NK-92 (cell line): ENCODE measurements at regions not wholly inside any gene's neighbourhood (a gene's known extent, or its start where the extent isn't known, plus 50 kb on each side); places are given as distances from the start of the nearest gene placed in this dataset.

Experiments used
- DNase-seq: peaks from one replicate; lab custom pipeline; 2025; ENCODE audit not compliant: unreplicated experiment; lab: John Stamatoyannopoulos, UW

DNA sequence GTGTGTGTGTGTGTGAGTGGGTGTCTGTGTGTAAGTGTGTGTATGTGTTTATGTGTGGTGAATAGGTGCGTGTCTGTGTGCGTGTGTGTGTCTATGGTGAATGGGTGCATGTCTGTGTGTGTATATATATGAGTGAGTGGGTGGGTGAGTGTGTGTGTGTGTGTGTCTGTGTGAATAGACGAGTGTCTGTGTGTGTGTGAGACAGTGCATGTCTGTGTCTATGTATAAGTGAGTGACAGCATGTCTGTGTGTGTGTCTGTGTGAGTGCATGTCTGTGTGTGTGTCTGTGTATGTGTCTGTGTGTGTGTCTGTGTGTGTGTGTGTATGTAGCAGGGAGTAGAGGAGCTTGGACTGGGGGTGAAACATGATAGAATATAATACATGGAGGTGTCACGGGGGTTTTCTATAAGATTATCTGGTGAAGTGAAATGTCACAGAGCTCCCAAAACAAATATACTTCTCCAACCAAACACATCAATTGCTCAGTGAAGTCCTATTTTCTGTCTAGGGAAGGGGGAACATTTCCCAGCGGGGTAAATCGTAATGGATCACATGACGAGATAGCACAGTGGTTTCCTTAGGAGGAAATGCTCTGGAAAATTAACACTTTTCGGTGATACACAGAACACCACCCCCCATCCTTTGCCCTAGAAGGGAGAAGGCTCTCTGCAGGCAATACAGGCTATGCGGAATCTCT lies 723.3 kb upstream of the CELF2 start:
- no peak for DNase-seq

DNA sequence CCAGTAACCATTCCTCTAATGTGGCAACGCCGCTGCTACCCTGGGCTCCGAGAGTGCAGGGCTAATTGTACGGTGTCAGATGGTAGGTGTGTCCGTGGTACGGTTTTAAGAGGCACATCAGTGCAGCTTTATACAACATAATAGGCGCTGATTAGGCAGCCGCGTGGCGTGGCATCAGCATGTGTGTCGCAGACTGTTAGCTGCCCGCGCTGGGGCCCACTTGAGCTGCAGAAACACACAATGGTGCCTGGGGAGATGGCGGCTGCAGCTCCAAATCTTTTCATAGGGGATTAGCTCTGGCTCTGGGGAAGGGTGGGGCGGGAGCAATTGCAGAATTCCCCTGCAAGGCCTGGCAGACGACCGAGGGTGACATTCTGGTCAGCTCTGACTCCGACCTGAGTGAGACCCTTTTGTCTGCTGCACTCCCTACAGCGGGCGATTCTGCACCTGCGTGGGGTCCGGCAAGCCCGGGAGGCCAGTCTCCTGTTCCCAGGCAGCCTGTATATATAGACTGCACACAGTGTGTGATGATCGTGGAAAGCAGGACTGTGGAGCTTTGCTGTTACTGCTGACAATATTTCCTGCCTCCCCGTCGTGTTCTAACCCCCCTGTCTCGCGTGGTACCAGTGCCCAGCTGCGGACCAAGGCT lies 722.7 kb upstream of the CELF2 start:
- no peak for DNase-seq

DNA sequence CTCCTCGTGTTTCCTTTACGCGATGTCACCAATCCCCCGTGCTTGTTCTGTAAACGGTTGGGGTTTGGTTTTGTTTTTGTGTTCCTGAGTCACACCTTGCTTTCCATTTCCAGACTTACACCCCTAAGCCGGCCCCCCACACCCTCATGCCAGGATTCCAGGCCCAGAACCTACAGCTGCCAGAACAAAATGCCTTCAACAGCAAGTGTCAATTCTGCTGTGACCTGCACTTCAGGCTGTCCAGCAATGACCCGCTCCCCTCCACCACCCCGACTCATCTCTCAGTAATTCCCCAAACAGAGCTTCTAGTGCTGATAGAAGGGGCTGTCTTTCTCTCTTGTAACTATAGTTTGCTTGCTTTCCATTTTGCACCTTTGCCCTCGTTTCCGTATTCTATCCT lies 722.1 kb upstream of the CELF2 start:
- no peak for DNase-seq

DNA sequence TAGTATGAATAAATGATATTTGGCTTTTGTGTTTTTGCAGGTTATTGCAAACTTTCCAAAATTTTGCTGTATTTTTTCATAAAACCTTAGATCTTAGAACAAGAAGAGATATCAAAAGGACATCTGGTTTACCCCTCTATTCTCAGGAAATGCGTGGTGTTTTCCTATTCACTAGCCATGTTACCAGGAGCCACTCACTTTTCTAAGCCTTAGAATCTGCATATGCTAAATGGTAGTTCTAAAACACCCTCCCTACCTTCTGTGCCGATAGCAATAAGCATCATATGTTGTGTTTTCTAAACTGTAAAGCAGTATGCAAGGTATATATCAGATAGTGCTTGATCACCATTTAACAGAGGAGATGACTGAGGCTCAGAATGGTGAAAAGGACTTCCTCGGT lies 715.0 kb upstream of the CELF2 start:
- DNase-seq = no peak

DNA sequence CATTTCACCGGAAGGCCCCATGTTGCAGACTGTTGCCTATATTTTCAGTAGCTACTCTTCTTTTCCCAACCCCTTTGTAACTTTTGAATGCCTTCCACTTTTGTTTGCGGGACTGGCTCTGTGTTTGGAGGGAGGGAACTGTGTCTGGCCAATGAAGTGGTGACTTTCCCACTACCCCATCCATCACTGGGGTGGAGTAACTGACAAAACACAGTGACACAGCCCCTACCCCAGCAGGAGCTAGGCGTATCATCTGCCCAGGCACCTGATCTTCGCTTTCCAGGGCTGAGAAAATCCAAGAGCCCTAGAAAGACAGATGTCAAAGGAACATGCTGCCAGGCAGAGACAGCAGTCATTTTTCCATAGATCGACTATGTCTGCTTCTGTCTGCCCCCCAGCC lies 710.6 kb upstream of the CELF2 start:
- no peak for DNase-seq

DNA sequence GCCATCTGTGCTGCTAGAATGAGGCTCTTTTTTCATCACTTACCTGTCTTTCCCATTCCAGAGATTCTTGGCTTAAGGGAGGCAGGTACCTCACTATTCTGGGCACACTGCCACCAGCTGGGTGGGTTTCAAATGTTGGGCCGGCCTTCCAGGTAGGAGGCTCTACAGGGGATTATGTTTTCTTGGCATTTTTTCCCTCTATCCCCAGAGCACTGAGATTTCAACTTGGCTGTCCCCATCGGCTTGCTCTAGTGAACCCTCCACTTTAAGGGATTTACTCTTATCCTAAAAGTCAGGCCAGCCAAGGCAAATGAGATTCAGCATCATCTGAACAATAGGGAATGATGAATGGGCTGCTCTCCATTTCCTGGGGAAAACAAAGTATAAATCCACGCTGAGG lies 710.1 kb upstream of the CELF2 start:
- DNase-seq = no peak

DNA sequence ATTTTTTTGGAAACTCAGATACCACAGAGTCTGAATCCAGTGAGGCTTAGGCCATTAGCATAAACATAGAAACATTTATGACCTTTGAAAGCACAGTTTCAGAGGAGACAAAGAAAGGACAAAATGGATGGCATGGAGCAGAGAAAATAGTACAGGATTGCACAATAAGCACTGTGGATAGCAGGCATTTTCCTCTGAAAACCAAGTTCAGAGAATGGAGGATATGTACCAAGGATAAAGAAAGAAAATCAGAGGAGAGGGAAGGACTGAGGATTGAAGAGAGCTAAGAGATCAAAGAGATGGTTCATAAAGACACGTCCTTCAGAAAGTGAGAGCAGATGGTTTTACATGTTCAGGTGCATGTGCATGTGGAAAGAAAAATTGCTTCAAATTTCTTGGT lies 707.2 kb upstream of the CELF2 start:
- DNase-seq = no peak

DNA sequence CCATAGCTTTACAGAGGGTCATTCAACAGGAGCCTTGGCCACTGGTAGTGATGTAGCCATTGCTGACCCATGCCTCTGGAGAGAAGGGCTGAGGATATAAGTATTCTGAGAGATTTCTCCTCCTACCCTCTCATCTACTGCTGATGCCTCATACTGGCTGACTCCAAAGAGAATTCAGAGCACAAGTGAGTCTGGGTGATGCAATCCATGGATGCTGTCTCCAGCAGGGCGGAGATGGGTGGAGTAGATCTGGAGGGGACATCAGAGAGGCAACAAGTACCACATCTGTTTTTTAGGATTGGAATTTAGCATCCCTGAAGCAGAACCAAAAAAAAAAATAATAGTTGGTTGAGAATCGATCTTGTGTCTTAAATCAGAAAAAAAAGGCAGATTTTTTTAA lies 705.7 kb upstream of the CELF2 start:
- no peak for DNase-seq

DNA sequence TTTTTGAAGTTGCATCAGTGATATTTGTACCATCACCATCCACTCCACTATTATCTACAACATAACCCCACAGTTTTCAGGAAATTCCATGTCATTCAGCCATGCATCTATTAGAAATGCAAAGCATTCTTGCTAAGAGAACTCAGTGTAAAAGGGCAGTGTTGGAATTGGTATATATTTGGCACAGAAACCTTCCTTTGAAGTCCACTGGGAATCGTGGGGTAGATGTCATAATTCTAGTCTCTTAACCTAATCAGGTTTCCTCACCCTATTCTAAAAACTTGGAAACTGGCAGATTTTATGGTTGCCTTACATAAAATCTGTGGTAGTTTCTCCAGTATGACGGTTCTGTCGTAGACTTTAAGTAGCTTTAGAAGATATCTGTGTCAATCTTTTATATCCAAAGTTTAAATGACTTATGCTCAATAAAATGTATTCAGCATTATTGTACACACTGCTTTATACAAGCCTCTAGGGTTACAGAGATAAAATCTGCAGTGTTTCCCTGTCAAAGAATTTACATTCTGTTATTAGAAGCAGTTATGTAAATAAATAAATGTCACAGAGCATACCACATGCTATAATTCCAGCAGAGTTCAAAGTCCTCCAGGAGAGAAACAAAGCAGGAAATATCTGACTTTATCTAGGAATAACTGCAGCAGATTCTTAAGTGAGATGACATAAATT lies 704.4 kb upstream of the CELF2 start:
- no peak for DNase-seq

DNA sequence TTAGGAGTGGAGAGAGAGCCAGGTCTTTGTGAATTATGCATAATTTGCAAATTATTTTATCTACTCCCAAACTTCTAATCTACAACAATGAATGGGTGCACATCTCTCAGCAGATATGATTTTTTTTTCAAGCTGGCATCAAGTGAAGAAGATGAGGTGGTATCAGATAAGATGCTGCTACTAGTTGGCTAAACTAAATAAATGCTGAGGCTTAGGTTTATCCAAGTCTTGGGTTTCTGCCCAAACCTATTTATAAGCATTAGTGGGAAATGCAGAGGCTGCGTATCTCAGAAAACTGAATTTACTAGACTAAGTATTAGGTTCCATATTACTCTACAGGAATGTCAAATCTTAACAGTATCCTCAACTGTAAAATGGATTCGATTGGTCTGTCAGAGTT lies 703.0 kb upstream of the CELF2 start:
- no peak for DNase-seq

DNA sequence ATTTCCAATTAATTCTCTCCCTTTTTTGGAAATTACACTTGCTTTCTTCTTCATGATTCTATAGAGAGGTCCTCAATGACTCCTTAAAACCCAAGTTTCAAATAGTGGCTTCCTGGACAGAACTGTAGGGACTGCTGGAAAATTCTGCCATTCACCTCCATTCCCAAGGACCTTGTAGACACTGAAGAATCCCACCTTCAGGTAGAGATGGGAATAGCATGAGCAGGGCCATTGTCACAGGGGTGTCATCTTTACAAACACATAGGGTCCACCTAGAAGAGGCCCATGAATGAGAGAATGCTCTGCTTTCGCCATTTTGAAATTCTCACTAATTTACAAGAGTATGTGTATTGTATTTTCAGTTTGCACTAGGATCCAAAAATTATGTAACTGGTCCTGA lies 701.7 kb upstream of the CELF2 start:
- DNase-seq = no peak

DNA sequence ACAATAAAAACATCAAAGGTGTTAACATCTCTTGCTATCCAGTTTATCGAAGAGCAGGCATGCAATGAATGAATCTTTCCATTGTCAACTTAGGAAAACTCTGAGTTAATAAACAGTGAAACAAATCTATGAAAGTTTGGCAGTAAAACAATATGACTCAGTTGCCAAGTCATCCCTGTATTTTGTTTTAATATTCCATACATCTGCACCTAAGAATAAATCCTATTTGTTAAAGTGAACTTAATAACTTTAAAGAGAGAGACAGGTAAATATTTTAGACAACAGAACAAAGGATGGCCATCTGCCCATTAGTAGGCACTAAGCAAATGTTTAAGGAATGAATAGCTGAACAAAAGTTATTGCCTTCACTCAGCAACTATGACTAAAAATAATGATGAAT lies 700.5 kb upstream of the CELF2 start:
- DNase-seq = no peak

DNA sequence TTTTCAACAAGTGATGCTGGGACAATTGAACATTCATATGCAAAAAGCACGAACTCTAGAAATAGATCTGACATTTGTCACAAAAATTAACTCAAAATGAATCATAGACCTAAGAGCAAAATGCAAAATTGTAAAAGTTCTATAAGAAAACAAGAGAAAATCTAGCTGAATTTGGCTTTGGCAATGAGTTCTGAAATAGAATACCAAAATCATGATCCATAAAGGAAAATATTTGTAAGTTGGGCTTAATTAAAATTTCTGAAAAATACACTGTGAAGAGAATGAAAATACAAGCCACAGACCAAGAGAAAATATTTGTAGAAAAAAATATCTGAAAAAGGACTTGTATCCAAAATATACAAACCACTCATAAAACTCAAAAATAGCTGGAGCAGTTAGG lies 698.8 kb upstream of the CELF2 start:
- DNase-seq = no peak

DNA sequence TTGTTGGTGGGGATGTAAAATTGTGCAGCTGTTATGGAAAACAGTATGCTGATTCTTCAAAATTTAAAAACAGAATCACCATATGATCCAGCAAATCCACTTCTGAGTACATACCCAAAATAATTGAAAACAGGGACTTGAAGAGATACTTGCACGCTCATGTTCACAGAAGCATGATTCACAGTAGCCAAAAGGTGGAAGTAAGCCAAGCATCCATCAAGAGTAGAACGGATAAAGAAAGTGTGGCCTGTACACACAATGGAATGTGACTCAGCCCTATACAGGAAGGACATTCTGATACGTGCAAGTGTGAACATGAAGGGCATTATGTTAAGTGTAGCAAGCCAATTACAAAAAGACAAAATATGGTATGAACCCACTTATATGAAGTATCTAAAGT lies 696.7 kb upstream of the CELF2 start:
- no peak for DNase-seq

DNA sequence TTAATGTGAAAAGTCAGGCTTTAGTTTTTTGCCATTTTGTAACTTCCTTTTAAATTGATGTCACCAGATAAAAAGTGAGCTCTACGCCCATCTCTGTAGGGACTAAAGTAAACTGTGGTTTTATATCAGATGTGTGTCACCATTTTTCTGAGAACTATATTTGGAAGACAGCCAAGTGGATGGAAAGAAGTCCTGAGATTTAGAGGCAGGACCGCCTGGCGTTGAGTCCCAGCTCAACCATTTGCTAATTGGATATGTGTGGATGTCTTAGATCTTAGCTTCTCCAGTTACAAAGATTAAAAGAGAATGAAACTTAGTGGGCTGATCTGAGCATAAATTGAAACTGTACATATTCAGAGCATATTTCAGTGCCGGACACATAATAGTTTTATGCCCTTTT lies 691.6 kb upstream of the CELF2 start:
- DNase-seq = no peak

DNA sequence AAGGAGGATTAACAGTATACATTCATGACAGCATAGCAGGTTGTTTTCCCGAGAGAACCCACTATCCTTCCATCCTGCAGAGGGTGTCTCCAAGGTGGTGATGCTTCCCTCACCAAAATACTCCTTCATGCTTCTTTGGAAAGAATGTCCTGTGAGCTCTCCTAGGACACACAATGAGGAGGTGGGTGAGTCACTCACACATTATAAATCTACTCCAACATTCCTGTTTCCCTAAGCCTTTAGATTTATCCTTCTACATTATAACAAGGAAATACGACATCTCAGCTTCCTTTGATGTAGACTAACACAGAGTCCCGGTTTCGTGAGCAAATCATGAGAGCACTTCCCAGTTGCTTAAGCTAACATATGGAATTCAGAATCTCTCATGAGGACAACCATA lies 689.7 kb upstream of the CELF2 start:
- DNase-seq = no peak

DNA sequence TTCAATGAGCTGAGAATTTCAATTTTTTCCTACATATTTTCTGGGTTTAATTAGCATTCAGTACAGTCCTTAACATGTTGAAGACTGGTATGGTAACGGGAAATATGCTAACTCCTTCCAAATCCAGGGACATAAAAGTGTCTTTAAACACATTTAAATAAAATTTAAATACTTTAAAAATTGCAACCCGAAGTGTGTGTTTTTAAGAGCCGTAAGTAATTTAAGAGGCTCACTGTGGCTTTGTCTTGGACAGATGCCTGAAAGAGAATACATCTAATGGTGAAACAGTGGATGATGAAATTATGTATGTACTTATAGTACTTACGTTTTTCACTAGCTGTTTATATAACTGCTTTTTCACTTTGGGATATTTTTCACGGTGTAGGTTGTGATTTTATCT lies 687.3 kb upstream of the CELF2 start:
- DNase-seq = no peak

DNA sequence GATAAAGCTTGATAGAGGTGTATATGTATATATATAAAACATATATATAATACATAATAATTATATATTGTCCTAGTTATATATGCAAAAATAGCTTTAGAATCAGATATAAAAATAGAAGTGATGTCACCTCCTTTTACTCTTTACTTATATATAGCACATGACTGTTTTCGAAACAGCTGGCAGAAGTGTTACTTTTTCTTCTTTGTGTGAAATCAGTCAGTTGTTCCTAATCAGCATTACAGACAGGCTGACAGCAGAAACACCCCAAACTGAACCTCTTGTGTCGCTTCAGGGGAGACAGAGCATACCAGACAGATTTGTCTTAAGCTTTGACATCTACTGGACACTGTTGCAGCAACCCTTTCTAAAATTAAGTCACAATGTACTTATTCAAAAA lies 684.9 kb upstream of the CELF2 start:
- DNase-seq = no peak

DNA sequence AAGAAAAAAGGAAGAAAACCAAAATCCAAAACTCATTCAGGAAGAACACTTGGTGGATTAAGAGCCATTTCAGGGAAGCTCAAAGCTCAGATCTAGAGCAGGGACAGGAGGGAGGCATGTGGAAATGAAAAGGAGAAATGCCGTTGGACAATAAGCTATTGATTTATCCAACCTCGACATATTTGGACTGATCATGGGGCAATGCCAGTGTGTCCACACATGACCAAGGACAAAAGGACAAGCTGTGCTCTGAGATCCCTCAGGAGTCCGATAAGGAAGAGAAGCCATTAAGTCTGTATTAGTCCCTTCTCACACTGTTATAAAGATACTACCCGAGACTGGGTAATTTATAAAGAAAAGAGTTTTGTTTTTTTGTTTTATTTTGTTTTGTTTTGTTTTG lies 684.0 kb upstream of the CELF2 start:
- no peak for DNase-seq

DNA sequence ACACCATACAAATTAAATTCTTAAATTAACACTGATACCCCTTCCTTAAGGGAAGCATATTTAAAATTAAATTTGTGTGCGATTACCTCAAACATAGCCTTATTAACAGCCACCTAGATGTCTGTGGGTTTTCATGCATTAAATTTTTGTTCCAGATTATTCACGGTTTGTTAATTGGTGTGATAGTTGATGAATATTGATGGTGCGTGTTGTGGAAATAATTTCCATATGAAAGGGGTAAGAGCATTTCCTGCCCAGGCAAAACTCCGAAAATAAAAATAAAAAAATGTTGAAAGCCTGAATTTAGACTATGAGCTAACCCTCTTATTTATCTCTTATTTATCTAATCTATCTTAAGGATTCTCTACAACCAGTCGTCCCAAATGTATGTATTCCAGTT lies 679.3 kb upstream of the CELF2 start:
- no peak for DNase-seq

DNA sequence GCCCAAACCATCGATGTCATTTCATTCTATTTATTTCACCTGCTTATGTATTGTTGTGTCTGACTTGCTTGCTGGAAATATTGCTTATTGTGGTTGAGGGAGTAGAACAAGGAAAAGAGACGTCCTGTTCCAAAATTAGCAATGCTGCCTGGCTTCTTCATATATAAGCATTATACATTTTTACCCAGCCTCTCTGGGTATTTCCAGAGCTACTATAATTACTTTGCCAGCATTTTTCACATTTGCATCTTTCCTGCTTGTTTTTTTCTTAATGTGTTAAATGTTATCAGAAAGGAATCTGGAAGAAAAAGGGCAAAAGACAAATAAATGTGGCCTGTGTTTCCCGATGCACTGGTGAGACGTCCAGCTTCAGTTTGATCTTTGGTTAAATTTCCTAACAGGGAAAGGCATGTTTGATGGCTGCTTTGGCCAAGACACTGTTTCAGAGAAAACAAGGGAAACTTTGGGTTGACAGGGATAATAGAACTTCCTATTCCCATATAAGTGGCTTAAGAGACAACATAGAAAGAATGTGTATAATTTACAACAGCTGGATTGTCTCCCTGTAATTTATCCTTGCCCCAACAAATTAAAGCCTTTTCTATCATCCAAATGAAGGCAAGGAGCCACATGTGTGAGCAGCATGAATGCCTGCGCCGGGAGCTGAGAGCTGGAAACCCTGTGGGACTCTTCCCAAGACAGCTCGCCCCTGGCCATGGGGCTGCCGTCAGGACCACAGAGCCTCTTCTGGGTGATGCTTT lies 671.1 kb upstream of the CELF2 start:
- no peak for DNase-seq

DNA sequence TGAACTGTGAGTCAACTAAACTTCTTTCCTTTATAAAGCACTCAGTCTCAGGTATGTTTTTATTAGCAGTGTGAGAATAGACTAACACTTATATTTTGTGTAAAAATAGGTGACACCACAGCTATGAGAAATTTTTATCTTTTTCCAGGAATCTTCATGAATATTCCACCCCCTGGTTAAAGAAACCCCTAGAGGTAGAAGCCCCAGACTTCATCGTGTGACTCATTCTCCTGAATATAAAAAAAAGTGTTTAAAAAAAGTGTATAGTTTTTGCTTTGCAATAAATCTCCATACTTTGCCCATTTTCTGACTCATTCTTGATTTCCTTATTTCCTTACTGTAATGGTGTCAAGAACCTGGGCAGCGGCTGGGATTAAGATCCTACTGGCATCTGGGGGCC lies 667.6 kb upstream of the CELF2 start:
- no peak for DNase-seq
